Loucy (cell line): ENCODE measurements at regions not wholly inside any gene's neighbourhood (a gene's known extent, or its start where the extent isn't known, plus 50 kb on each side); places are given as distances from the start of the nearest gene placed in this dataset.

Source experiments
- H2AFZ ChIP-seq: fragments of 200-600 bp; sonication (generic); 2 replicates; pipeline ENCODE4 v1.6.0; 2016; ENCODE audit warnings: antibody characterized with exemption, mild to moderate bottlenecking, low read length, moderate library complexity
- H3F3A ChIP-seq: fragments of 200-600 bp; 2 replicates; pipeline ENCODE4 v1.6.0; 2016; ENCODE audit warnings: antibody characterized with exemption, low read depth, mild to moderate bottlenecking
- H3K27me3 ChIP-seq: fragments of 200-600 bp; sonication (generic); 2 replicates; pipeline ENCODE4 v1.6.1; 2014; ENCODE audit warnings: low read length, mild to moderate bottlenecking; ENCODE audit not compliant: insufficient read depth, poor library complexity, severe bottlenecking
- H3K36me3 ChIP-seq: fragments of 200-600 bp; sonication (generic); 2 replicates; pipeline ENCODE4 v1.6.1; 2016; ENCODE audit warnings: low read length; ENCODE audit not compliant: insufficient read depth
- H3K4me1 ChIP-seq: fragments of 200-600 bp; sonication (generic); 2 replicates; pipeline ENCODE4 v1.5.1; 2014; ENCODE audit warnings: low read length, mild to moderate bottlenecking; ENCODE audit not compliant: insufficient read depth, poor library complexity, severe bottlenecking
- H3K4me2 ChIP-seq: fragments of 200-600 bp; sonication (generic); 2 replicates; pipeline ENCODE4 v1.6.0; 2014; ENCODE audit warnings: antibody characterized with exemption, low read length, low read depth, mild to moderate bottlenecking; ENCODE audit not compliant: poor library complexity, severe bottlenecking
- H3K4me3 ChIP-seq: fragments of 200-600 bp; sonication (generic); 2 replicates; pipeline ENCODE4 v1.5.1; 2014; ENCODE audit warnings: low read length, mild to moderate bottlenecking, mixed read lengths; ENCODE audit not compliant: poor library complexity, severe bottlenecking
- H3K79me2 ChIP-seq: fragments of 200-600 bp; sonication (generic); 2 replicates; pipeline ENCODE4 v1.6.1; 2014; ENCODE audit warnings: low read length; ENCODE audit not compliant: insufficient read depth
- H3K9ac ChIP-seq: fragments of 200-600 bp; sonication (generic); 2 replicates; pipeline ENCODE4 v1.6.0; 2014; ENCODE audit warnings: mild to moderate bottlenecking, low read depth, low read length, moderate library complexity; ENCODE audit not compliant: poor library complexity, severe bottlenecking
- H3K9me2 ChIP-seq: fragments of 200-600 bp; sonication (generic); replicated peaks from 2 replicates; pipeline ENCODE4 v1.6.1; 2016; ENCODE audit warnings: low read depth, low read length, mixed read lengths
- H3K9me3 ChIP-seq: fragments of 200-600 bp; sonication (generic); 2 replicates; pipeline ENCODE4 v1.6.1; 2014; ENCODE audit warnings: mild to moderate bottlenecking, antibody characterized with exemption, low read length, low read depth; ENCODE audit not compliant: insufficient read depth
- H4K20me1 ChIP-seq: fragments of 200-600 bp; sonication (generic); 2 replicates; pipeline ENCODE4 v1.6.0; 2014; ENCODE audit warnings: antibody characterized with exemption, low read length, mild to moderate bottlenecking; ENCODE audit not compliant: insufficient read depth, poor library complexity, severe bottlenecking
- CTCF ChIP-seq: fragments of 200-600 bp; sonication (generic); conservative IDR thresholded peaks from 2 replicates; pipeline ENCODE4 v1.5.1; 2014; ENCODE audit warnings: mild to moderate bottlenecking, antibody characterized with exemption, low read length
- EZH2phosphoT487 ChIP-seq: fragments of 200-600 bp; IDR thresholded peaks from 2 replicates; pipeline ENCODE4 v1.6.1; 2018; ENCODE audit warnings: antibody characterized with exemption, mild to moderate bottlenecking, moderate library complexity, borderline replicate concordance

DNA sequence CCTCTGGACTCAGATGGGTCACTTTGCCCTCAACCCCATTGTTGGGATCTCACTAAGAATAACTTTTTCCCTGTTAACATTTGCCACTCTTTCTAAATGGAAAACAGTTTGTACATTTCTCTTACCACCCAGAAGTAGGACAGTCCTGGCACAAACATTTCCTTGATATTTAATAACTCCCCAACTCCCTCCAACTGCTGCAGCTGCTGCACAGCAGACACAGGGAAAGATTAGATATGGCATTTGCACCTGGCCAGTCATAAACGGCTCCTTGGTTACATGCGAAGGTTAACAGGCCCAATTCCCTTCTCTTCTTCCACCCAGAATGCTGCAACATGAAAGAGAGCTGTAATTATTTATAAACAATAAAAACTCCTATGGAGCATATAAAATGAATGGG, 55.9 kb upstream of the SOX4 start:
- H3F3A ChIP-seq, result no peaks in the 10 kb centered on the region
- H3K27me3 ChIP-seq, result no peaks in the 10 kb centered on the region
- no peak for TF ChIP-seq CTCF
- TF ChIP-seq EZH2phosphoT487, result no peak
- H4K20me1 ChIP-seq, result no peaks in the 10 kb centered on the region
- no peak overlapping the region for H2AFZ ChIP-seq
- H3K36me3 ChIP-seq, result no peaks in the 10 kb centered on the region
- H3K4me1 ChIP-seq, result no peaks in the 10 kb centered on the region
- no peaks in the 10 kb centered on the region for H3K79me2 ChIP-seq
- no peak overlapping the region for H3K4me2 ChIP-seq
- H3K9ac ChIP-seq, result no peak overlapping the region
- H3K9me2 ChIP-seq, result no peaks in the 10 kb centered on the region
- no peaks in the 10 kb centered on the region for H3K9me3 ChIP-seq
- no peak overlapping the region for H3K4me3 ChIP-seq

DNA sequence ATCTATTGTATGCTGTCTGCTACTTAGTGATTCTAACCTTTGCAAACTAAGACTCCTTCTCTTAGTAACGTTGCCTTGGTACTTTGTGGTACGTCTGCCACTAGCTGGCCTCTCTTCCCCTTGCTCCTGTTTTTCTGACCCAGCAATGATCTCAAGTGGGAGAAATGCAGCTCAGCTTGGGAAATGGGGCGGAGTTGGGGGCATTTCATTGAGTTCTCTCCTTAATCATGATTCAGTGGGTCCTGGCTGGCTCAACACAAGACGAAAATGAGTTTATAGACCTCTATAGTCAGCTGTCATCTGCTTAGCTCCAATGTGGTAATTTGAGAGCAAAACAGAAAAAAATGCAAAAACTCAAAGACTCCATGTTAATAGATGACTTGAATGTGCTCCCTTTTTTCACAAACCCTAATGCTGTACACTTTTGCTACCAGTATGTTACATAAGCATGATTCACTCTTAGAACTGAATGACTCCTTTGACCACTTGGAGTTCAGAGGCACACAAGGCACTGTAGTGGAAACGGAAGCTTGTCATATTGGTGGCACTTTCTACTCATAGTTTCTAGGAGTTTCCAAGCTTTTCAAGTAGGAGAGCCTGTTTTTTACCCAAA, 55.3 kb upstream of the SOX4 start:
- H2AFZ ChIP-seq, result no peak overlapping the region
- H4K20me1 ChIP-seq, result no peaks in the 10 kb centered on the region
- no peaks in the 10 kb centered on the region for H3K9me3 ChIP-seq
- no peaks in the 10 kb centered on the region for H3K9me2 ChIP-seq
- no peaks in the 10 kb centered on the region for H3K36me3 ChIP-seq
- no peak overlapping the region for H3K4me2 ChIP-seq
- no peak overlapping the region for H3K4me3 ChIP-seq
- no peaks in the 10 kb centered on the region for H3K27me3 ChIP-seq
- no peak overlapping the region for H3K9ac ChIP-seq
- H3K79me2 ChIP-seq, result no peaks in the 10 kb centered on the region
- no peaks in the 10 kb centered on the region for H3F3A ChIP-seq
- TF ChIP-seq EZH2phosphoT487, result no peak
- no peak for TF ChIP-seq CTCF
- H3K4me1 ChIP-seq, result no peaks in the 10 kb centered on the region

DNA sequence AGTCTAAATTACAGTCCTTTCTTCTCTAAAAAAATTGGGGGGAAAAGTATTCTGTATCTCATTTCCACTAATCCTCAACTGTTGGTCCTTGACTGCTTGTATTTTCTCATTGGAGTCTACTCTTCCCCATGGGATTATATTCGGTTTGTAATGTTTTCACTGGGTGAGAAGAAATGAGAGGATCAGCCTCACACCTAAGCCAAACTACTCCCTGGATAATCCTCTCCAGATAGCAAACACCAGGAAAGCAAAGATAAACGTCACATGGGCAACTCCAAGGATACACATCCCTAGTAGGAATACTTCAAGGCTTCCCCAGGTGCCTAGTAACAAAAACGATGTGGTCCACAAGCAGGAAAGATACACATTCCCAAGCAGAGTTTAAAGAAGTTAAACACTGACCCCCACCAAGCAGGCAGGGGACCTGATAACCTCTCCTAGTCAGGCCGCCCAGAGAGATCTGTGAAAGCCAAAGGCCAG, 53.9 kb upstream of the SOX4 start:
- no peaks in the 10 kb centered on the region for H3K36me3 ChIP-seq
- H3K9ac ChIP-seq, result no peak overlapping the region
- H4K20me1 ChIP-seq, result no peaks in the 10 kb centered on the region
- TF ChIP-seq EZH2phosphoT487, result no peak
- no peak for TF ChIP-seq CTCF
- H3K79me2 ChIP-seq, result no peaks in the 10 kb centered on the region
- H2AFZ ChIP-seq, result no peak overlapping the region
- H3K4me1 ChIP-seq, result no peaks in the 10 kb centered on the region
- H3K27me3 ChIP-seq, result no peaks in the 10 kb centered on the region
- no peaks in the 10 kb centered on the region for H3F3A ChIP-seq
- no peak overlapping the region for H3K4me2 ChIP-seq
- no peaks in the 10 kb centered on the region for H3K9me2 ChIP-seq
- H3K9me3 ChIP-seq, result no peaks in the 10 kb centered on the region
- no peak overlapping the region for H3K4me3 ChIP-seq
